HL-60 (cell line): ENCODE measurements at regions not wholly inside any gene's neighbourhood (a gene's known extent, or its start where the extent isn't known, plus 50 kb on each side); places are given as distances from the start of the nearest gene placed in this dataset.

Experiments
- DNase-seq, 2 experiments: peaks; one replicate each; pipeline ENCODE4 v3.0.0-alpha.2; 2010 to 2020; ENCODE audit warnings: low read depth in 1 of 2, low spot score in 1 of 2
- H3K27ac ChIP-seq: fragments of 250-450 bp; sonication (Bioruptor Pico); replicated peaks from 2 replicates; pipeline ENCODE4 v1.5.1; 2020; ENCODE audit warnings: mild to moderate bottlenecking, moderate library complexity
- H3K27me3 ChIP-seq: fragments of 250-450 bp; sonication (Bioruptor Pico); 2 replicates; pipeline ENCODE4 v1.5.1; 2021; ENCODE audit warnings: mild to moderate bottlenecking, moderate library complexity; ENCODE audit not compliant: insufficient read depth, poor library complexity, severe bottlenecking
- H3K4me3 ChIP-seq: replicated peaks from 2 replicates; pipeline ENCODE4 v1.5.1; 2011; ENCODE audit warnings: mild to moderate bottlenecking, control low read depth, low read length; ENCODE audit not compliant: insufficient read depth
- GABPA ChIP-seq: IDR thresholded peaks from 2 replicates; pipeline ENCODE4 v1.6.1; 2012; ENCODE audit warnings: low read depth
- POLR2AphosphoS5 ChIP-seq: IDR thresholded peaks from 2 replicates; pipeline ENCODE4 v1.6.1; 2012; ENCODE audit warnings: low read depth
- SPI1 ChIP-seq: IDR thresholded peaks from 2 replicates; pipeline ENCODE4 v1.6.1; 2012; ENCODE audit warnings: low read depth, mild to moderate bottlenecking, borderline replicate concordance
- TF ChIP-seq, protein P1 (sequence below): IDR thresholded peaks from one replicate; pipeline ENCODE4 v1.5.1; 2011; ENCODE audit warnings: low read length, control low read depth, inconsistent platforms; ENCODE audit not compliant: insufficient read depth
- TF ChIP-seq, protein P2 (sequence below): IDR thresholded peaks from 2 replicates; pipeline ENCODE4 v1.6.1; 2012; ENCODE audit warnings: low read depth; ENCODE audit not compliant: insufficient replicate concordance

DNA sequence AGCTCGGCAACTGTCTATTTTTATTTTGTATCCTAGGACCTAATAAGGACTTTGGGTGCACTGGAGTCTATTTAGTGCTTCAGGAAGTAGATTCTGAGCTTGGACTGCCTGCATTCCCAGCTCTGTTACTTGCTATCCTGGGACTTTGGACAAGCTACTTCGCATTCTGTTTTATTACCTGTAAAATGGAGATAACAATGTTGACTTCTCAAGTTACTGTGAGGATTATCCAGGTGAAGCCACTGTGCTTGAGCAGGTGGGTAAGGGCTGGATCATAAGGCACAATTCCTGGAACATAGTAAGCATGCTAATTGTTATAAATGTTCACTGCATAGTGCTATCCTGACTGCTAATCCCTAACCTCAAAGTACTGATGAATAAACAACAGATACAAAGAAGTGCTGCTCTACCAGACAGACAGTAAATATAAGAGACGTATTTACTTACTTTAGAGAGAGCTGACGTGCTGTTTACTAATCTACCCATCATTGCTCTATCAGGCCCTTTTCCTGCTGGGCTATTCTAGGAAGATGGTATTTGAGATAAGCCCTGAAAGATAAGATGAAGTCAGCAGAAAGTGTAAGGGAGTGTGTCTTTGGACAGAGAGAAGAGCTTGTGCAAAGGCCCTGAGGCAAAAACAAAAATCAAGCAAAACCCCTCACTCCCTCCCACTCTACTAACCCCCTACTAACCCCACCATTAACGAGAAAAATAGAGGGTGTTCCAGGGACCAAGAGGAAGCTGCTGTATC lies 50.8 kb upstream of the FLT1 start:
- TF ChIP-seq, protein P1, sequence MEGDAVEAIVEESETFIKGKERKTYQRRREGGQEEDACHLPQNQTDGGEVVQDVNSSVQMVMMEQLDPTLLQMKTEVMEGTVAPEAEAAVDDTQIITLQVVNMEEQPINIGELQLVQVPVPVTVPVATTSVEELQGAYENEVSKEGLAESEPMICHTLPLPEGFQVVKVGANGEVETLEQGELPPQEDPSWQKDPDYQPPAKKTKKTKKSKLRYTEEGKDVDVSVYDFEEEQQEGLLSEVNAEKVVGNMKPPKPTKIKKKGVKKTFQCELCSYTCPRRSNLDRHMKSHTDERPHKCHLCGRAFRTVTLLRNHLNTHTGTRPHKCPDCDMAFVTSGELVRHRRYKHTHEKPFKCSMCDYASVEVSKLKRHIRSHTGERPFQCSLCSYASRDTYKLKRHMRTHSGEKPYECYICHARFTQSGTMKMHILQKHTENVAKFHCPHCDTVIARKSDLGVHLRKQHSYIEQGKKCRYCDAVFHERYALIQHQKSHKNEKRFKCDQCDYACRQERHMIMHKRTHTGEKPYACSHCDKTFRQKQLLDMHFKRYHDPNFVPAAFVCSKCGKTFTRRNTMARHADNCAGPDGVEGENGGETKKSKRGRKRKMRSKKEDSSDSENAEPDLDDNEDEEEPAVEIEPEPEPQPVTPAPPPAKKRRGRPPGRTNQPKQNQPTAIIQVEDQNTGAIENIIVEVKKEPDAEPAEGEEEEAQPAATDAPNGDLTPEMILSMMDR, result no peak
- TF ChIP-seq POLR2AphosphoS5 (no peak), SPI1 (no peak), GABPA (no peak)
- TF ChIP-seq, protein P2, sequence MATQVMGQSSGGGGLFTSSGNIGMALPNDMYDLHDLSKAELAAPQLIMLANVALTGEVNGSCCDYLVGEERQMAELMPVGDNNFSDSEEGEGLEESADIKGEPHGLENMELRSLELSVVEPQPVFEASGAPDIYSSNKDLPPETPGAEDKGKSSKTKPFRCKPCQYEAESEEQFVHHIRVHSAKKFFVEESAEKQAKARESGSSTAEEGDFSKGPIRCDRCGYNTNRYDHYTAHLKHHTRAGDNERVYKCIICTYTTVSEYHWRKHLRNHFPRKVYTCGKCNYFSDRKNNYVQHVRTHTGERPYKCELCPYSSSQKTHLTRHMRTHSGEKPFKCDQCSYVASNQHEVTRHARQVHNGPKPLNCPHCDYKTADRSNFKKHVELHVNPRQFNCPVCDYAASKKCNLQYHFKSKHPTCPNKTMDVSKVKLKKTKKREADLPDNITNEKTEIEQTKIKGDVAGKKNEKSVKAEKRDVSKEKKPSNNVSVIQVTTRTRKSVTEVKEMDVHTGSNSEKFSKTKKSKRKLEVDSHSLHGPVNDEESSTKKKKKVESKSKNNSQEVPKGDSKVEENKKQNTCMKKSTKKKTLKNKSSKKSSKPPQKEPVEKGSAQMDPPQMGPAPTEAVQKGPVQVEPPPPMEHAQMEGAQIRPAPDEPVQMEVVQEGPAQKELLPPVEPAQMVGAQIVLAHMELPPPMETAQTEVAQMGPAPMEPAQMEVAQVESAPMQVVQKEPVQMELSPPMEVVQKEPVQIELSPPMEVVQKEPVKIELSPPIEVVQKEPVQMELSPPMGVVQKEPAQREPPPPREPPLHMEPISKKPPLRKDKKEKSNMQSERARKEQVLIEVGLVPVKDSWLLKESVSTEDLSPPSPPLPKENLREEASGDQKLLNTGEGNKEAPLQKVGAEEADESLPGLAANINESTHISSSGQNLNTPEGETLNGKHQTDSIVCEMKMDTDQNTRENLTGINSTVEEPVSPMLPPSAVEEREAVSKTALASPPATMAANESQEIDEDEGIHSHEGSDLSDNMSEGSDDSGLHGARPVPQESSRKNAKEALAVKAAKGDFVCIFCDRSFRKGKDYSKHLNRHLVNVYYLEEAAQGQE, result no peak
- no peak overlapping the region for H3K27ac ChIP-seq
- no peak overlapping the region for H3K4me3 ChIP-seq
- no peak for DNase-seq
- H3K27me3 ChIP-seq, result no peaks in the 10 kb centered on the region
